HG03196 (cell line): ENCODE measurements at regions not wholly inside any gene's neighbourhood (a gene's known extent, or its start where the extent isn't known, plus 50 kb on each side); places are given as distances from the start of the nearest gene placed in this dataset.

Experiments used
- ATAC-seq: cut with Tn5 transposase; IDR thresholded peaks from one replicate; pipeline ENCODE4 v1.9.1; 2021; ENCODE audit not compliant: unreplicated experiment

- no peak for ATAC-seq
Observed at GRCh38 chr10:31081937-31082840, 50.5 kb upstream of the ZNF438 start.

GRCh38 chr10:31083765-31084184 lies 52.1 kb upstream of the ZNF438 start:
- ATAC-seq: no peak

GRCh38 chr10:31087011-31087410 lies 55.3 kb upstream of the ZNF438 start:
- ATAC-seq: no peak

GRCh38 chr10:31087851-31088250 lies 56.2 kb upstream of the ZNF438 start:
- no peak for ATAC-seq

GRCh38 chr10:31090894-31091607 lies 59.4 kb upstream of the ZNF438 start:
- ATAC-seq: peak; percentile 91

GRCh38 chr10:31095677-31096560 lies 64.3 kb upstream of the ZNF438 start:
- no peak for ATAC-seq

- ATAC-seq: no peak
Observed at GRCh38 chr10:31098046-31098445, 66.4 kb upstream of the ZNF438 start.

GRCh38 chr10:31099094-31099493 lies 67.4 kb upstream of the ZNF438 start:
- no peak for ATAC-seq

- ATAC-seq: no peak
Observed at GRCh38 chr10:31099664-31100063, 68.0 kb upstream of the ZNF438 start.

GRCh38 chr10:31100115-31100601 lies 68.5 kb upstream of the ZNF438 start:
- ATAC-seq: no peak

GRCh38 chr10:31100662-31101061 lies 69.0 kb upstream of the ZNF438 start:
- no peak for ATAC-seq

GRCh38 chr10:31101123-31101522 lies 69.5 kb upstream of the ZNF438 start:
- ATAC-seq: peak; percentile 71

GRCh38 chr10:31102421-31102820 lies 70.8 kb upstream of the ZNF438 start:
- ATAC-seq: no peak

- no peak for ATAC-seq
Observed at GRCh38 chr10:31103112-31103511, 71.4 kb upstream of the ZNF438 start.

GRCh38 chr10:31112961-31113360 lies 81.3 kb upstream of the ZNF438 start:
- ATAC-seq: no peak

GRCh38 chr10:31116226-31116625 lies 84.6 kb upstream of the ZNF438 start:
- no peak for ATAC-seq

- ATAC-seq: no peak
Observed at GRCh38 chr10:31118556-31118955, 86.9 kb upstream of the ZNF438 start.

GRCh38 chr10:31120392-31120791 lies 88.7 kb upstream of the ZNF438 start:
- ATAC-seq: no peak

- no peak for ATAC-seq
Observed at GRCh38 chr10:31120961-31121685, 89.5 kb upstream of the ZNF438 start.
